HG02610 (cell line): ENCODE measurements at regions not wholly inside any gene's neighbourhood (a gene's known extent, or its start where the extent isn't known, plus 50 kb on each side); places are given as distances from the start of the nearest gene placed in this dataset.

ENCODE experiments used
- ATAC-seq: cut with Tn5 transposase; IDR thresholded peaks from one replicate; pipeline ENCODE4 v1.9.1; 2021; ENCODE audit warnings: mild to moderate bottlenecking, moderate library complexity; ENCODE audit not compliant: unreplicated experiment

DNA sequence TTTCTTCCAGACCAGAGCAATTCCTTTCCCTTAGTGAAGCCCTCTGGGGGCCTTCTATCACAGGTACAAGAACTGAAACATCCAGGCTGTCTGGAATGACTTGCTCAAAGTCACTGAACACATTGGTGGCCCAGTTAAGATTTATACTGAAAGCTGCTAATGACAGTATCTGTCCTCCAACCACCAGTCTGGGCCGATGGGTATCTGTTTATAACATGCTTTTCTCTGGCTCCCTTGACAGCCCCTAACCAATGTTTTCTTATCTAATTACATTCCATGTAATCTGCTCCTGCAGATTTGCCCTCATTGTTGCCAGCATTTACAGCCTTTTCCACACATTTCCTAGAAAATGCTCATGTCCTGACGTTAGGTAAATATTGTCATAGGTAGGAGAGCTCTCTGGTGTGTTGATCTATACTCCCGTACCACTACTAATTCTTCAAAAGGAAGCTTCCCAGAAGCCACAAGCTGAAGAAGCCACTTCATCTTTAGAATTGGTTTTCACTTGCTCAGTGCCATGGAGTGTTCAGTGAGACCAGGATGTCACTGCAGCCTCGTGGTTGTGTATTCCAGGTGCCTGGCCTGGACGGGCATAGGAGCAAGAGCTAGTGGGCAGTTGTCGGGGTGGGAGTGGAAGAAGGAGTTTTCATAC lies 163.9 kb downstream of the TSEN15 start:
- no peak for ATAC-seq

DNA sequence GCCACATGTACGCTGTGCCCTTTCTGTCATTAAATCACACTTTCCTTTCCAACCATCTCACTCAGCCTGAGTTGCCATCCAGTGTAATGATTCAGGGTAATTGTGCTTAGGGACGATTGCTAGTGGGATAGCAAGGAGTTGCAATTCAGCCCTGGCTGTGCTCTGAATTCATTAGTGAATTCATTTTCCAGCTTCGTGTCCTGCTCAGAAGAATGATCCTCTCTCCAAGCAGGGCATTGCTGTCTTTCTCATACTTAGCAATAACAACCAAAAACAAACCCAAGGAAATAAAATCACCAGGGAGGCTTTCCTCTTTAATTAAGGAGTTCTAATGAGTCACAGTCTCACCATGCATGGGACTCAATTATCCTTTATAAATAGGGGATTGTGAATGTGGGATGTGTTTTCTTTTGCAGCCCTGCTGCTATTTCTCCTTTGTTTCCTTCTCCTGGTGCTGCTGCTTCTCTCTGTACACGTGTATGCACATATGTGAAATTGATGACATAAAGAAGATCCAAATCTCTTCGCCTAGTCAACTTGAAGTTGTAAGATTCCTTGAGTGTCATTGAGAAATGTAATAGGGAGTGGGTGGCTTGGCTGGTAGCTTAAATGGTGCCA lies 167.0 kb downstream of the TSEN15 start:
- ATAC-seq: no peak

DNA sequence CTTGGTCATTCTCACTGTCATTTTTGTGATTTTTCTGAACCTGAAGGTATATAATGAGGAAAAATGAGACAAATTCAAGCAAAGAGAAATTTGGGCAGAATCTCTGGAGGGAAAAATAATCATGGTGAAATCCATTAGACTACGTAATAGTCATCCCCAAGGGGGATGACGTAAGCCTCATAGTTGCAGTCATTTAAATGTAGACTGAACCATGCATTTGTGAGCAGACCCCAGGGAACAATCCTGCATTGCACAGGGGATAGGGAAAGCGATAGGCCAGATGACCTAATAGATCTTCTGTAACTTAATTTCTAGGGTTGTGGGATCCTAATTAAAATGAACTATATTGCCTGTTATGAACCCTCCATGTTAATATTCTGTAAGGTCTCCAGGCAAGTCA lies 167.4 kb upstream of the C1orf21 start:
- ATAC-seq: no peak

DNA sequence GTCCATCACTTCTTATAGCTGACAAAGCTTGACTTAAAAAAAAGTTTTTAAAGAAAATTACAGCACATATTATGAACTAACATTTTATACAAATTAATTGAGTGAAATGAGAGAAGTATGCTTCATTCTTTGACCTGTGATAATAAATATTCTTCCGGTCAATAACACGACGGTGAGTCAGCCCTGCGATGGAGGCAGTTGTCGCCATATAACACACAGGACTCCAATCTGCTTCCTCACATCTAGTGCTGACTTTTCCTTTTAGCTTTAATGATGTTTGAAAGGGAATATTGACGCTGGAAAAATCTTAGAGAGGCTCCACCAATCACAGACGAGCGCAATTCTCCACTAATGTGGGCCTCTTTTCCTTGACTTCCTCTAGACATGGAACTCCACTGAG lies 166.9 kb upstream of the C1orf21 start:
- no peak for ATAC-seq

DNA sequence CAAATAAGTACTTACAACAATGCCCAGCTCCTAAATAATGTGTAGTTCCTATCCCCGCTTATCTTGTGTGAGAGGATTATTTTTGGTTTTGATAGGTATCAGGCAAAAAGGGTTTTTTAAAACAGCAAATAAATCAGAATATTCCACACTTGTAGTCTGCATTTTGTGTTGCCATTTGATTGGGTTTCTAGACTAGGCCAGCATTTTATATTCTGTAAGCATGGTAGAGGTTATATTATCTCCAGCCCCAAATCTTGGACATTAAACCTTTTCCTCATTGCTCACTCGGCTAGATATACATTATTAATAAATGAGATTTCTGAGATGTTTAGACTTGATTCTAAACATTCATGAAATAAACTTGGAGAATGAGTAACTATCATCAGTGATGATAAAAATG lies 165.7 kb upstream of the C1orf21 start:
- no peak for ATAC-seq

DNA sequence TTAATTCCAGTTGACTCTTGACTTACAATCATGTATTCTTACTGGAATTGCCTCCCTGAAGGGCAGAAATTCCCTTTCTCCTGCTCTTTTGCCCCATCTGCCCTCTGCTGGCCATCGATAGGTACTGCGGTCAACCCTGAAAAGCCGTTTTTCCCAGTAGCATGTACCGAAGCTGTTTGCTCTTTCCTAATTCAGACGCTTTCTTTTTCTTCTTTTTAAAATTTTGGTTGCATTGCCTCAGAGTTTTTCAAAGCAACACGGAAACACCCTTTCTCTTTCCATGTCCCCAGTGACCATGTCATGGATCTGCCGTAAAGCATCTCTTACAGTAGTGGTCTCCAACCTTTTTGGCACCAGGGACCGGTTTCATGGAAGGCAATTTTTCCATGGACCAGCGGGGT lies 164.2 kb upstream of the C1orf21 start:
- no peak for ATAC-seq

DNA sequence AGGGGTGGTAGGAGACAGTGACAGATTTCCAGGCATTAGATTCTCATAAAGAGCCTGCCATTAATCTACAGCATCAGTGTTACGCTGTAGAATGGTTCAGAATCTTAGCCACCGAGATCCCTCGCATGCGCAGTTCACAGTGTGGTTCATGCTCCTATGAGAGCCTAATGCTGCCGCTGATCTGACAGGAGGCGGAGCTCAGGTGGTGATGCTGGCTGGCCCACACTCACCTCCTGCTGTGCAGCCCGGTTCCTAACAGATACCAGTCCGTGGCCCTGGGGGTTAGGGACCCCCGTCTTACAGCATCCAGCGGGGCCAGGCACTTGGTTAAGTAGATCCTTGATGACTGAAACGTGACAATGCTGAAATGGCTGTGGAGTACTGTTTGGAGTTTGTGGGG lies 163.6 kb upstream of the C1orf21 start:
- no peak for ATAC-seq

DNA sequence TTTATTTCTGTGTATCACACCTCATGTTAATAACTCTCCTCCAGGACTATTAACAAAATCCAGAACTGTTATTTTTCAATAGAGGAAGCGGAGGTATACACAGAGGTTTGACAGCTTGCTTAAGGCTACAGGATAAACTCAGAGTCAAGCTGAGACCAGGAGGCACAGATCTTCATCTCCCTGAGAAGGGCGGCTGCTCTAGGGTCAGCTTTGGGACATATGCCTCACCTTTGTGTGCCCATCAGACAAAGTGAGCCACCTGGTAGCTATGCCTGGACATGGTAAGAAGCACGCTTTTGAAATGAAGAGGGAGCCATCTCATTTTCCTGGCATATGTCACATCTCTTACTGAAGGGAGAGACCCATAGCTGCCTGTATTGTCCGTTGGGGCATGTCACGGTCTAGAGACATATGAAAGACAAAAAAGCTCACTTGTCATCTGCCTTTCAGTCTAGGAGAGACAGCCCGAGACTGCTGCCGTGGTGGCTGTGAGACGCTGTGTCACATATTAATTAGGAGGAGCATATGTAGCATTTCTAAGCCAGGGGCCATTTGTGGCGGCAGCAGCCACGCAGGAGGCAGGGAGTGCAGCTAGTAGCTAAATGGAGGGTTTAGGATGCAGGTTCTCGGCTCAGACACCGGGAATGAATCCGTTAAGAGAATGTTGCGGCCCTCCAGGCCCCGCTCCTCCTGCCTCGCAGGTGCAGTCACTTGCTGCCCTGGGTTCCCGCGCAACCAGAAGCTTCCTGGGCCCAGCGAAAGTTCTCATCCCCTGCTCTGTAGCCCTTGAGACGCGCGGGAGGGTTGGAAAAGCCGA lies 161.3 kb upstream of the C1orf21 start:
- ATAC-seq: no peak

DNA sequence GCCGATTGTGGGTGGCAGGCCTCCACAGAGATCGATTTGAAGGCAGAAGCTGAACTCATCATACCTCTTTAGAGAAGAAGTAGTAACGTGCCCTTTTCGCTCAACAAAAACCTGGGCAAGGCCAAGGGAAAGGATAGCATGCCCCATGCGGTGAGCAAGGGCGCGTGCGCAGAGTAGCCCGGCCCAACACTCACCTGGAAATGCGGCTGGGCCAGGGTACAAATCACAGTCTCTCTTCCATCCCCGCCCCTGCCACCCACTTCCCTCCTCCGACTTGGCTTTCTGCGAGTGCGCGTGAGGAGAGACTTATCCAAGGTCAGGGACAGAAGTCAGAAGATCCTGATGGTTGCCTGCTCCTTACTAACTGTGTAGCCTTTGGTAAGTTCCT lies 160.7 kb upstream of the C1orf21 start:
- no peak for ATAC-seq

DNA sequence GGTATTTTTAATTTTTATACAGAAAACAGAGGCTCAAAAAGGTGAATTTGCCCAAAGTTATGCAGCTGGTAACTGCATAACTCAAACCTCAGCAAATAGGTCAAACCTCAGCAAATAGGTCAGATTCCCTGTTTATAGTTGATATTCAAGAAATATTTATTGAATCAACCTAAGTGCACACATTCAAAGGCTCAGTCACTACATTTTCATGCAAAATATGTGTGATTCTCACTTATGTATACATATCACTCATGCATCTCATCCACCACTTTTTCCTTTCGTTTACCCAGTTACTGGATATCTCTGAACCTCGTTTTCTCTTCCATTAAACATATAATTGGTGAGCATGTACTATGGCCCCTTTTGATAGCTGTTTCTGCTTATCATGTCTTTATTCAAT lies 158.3 kb upstream of the C1orf21 start:
- no peak for ATAC-seq

DNA sequence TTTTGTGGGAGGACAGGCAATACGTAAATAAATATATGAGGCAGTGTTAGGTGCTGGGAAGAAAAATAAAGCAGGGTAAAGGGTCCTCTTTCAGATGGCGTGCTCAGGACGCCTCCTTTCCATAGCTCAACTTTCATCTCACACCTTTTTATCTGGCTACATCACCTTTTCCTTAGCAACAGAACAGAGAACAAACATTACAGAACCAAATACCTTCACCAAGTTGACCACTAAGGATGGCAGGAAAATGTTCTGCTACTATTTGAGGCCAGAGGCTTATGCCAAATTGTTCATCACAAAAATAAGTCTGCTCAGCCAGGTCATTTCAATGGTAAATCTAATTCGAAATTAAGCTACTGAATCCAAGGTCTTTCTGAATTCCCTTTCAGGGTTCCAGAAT lies 149.2 kb upstream of the C1orf21 start:
- ATAC-seq: no peak

DNA sequence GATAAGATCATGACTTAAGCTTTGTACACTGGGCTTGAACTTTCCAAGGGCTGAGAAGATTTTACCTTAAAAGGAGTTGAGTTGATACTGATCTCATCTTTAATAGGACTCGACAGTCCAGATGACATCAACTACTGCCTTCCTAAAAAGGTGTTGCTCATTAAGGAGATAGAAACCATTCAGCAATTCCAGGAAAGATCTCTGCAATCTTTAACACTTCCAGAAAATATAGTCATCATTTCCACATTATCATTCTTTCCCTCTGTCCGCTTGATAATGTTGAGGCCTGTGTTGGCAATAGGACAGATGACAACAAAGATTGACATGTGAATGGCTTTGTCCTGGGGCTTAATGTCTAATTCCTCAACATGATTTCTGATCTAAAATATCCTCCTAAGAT lies 145.4 kb upstream of the C1orf21 start:
- no peak for ATAC-seq

DNA sequence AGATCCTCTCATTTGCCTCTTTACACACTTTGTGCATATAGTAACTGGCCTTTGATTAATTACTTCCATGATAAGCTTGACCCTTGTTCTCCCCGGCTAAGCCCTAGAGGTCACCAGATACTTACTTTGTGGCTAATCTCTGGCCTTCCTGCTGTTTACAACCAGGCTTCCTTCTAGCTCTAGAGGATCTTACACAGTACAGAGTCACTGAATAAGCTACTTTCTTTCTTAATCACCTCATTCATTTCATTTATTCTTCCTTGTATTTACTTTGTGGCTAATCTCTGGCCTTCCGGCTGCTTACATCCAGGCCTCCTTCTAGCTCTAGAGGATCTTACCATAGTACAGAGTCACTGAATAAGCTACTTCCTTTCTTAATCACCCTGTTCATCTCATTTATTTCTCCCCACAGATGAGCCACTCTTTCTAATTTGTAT lies 144.3 kb upstream of the C1orf21 start:
- ATAC-seq: no peak

DNA sequence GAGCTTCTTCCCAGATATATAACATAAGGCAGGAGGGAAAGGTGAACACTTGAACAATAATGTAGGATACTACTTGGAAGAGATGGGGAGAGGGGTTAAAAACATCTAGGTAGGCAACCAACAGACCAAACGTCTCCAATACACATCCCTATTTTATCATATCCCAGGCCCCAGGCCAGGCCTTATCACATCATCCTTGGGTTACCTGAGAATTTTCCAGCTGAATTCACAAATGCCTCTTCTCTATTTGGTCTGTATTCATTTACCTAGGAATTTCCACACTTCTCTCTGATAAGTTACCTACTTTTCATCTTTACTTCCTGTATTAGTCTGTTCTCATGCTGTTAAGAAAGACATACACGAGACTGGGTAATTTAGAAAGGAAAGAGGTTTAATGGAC lies 141.9 kb upstream of the C1orf21 start:
- no peak for ATAC-seq

DNA sequence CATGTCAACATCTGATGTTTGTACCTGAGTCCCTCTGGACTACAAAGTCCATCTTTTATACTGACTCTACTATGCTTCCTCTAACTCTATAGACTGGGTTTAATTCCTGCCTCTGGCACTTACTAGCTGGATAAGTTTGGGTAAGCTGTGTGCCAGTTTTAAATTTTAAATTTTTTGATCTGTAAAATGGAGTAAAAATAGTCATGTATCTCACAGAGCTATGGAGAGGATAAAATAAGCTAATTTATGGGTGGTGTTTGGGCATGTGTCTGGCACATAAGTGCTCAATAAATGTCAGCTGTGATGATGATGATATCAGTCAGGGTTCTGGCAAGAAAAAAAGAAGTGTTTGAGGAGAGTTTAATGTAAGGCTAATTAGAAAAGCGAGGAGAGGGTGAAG lies 139.2 kb upstream of the C1orf21 start:
- no peak for ATAC-seq

DNA sequence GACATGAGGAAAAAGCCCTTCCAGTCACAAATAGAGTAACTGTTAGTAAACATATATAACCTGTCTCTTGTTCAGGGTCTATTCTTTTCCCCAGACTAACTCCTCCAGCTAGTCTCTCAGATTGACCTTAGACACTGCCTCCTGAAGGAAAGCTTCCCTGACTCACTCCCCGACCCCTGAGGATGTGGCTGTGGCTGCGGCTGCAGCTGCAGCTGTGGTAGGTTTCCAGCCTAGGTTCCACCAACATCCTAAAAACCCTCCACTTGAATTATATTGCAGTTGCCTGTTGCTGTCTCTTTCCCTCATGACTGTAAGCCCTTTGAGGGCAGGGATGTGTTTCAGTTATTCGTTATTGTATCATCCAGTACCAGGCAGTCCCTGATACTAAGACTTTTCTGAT lies 132.9 kb upstream of the C1orf21 start:
- ATAC-seq: no peak

DNA sequence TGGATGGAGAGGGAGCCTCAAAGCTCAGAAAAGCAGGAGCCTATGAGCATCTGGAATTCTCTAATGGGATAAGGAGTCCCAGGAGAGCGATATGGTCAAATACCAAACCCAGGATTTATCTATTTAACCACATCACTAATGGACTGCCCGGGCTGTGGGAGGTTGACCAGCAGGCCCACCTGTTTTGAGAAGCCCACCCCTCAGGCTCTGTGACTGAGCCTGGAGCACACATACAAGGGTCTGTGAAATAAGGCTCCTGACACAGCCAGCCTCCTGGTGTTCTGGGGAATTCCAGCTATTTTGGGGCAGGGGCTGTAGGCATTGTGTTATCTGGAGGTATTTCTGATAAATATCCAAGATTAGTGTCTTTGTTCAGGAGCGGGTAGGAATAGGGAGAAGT lies 132.0 kb upstream of the C1orf21 start:
- ATAC-seq: no peak

DNA sequence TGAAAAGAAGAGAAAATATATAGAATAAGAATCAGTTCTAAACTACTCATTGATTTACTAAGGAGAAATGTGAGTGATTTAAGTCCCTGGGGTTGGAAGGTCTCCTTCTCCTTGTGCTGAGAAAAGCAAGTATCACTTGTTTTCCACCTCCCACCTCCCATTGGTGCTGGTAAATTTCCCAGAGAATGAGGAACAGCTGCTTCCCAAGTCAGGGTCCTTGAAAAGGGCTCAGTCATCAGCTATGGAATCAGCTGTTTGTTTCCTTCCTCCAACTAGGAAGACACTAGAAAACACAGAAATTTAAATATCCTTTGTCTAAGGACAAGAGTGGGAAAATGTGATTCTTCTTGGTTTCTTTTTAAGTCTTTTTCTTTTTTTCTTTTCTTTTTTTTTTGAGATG lies 131.3 kb upstream of the C1orf21 start:
- ATAC-seq: no peak

DNA sequence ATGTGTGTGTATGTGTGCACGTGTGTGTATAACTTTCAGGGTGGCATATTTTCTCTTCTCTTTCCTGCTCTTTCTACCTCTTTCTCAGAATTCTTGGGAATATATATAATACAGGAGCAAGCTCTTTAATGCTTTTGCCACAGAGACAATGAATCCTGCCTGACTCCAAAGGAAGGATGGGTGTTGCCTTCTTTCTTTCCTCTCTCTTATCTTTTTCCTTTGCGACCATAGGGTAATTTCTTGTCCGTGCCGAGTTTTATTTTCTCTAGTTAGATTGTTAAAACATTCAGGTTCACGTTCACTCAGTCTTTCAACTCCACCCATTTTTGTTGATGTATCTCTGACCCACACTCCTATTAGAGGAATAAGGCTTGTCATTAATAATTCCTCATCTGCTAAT lies 129.0 kb upstream of the C1orf21 start:
- ATAC-seq: no peak

DNA sequence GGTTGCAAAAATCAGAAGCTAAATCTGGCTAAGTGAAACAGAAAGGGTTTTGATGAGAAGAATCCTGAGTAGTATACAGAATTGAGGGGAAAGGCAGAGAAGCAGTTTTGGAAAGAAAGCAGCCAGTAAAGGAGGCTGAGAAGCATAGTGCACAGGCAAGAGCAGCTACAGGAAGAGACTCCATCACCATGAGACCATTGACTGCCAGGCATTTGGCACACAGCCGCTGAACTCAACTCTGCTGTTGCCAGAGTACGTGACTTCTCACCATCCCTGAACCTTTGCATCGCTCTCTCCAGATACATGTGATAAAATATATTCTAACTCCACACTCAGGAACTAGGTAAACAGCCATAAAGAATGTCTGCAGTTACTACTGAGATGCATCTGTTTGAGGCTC lies 128.3 kb upstream of the C1orf21 start:
- no peak for ATAC-seq

DNA sequence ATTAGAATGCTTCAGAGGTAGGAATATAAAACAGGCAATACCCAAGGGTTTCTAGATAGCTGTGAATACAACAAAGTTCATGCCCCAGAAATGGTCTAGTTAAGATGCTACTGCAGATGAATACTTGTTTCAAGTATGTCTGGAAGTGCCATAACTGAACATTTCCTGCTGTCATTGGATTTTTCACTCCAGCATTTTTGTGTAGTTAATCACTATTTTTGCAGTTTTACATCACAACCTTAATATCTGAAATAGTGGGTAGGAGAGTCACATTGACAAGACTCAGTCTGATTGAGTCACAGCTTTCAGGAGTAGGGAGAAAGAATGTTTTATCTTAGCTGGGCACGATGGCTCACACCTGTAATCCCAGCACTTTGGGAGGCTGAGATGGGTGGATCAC lies 126.4 kb upstream of the C1orf21 start:
- ATAC-seq: no peak

DNA sequence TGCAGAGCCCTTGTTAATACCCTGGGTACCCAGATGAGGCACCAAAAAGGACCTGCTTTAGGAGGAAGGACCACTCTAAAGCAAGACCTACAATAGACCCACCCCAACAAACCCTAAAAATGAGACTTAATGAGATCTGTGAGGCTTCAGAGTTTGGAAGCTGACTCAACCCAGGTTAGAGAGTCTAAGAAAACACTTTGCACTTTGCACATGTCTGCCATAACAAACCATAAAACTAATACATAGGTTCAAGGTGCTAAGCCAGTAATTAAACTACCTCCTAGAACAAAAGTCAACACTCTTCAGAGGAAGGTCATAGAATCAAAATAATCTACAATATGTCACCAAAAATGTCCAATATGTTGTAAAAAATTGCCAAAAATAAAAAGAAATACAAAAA lies 124.7 kb upstream of the C1orf21 start:
- no peak for ATAC-seq
